ENCODE measurements at regions not wholly inside any gene's neighbourhood (a gene's known extent, or its start where the extent isn't known, plus 50 kb on each side); places are given as distances from the start of the nearest gene placed in this dataset.
"Not testable (repeated sequence)": the region's sequence is repeated elsewhere in the genome, so short reads cannot be mapped to it uniquely, and the experiment has no call there.

DNA sequence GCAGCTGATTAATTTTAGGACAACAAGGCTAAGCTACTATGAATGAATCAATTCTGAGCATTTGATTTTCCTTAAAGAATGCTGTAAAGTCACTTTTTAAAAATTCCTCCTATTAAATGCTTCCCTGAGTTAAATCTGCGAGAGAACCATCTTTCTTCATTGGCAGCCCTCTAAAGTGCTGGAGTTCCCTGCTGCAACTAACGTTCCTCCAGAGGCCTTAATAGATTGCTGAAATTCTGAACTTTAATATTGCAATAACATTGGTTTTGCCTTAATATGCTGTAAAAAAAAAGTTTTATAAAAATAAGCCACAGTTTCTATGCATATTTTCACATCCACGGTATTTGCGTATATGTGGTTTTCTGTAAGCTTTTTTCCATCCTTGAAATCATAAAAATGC, 298.0 kb upstream of the PIK3R1 start:
- no peak for DNase-seq

DNA sequence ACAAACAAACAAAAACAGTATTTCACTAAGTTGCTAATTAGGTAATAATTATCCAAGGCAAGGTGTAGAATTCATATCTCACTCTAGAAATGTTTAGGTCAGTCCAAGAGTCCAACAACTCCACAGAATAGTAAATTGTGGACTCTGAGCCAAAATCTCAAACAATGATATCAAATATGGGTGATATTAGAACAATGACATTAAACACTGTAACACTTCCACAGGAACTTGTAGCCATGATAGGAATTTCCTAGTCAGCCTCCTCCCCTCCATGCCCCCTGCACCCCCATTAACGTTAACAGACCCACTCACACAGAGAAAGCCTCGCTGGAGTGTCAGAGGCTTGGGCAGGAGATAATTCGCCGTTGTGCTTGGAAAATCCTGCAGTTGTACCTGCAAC, 305.0 kb upstream of the PIK3R1 start:
- DNase-seq = no peak

DNA sequence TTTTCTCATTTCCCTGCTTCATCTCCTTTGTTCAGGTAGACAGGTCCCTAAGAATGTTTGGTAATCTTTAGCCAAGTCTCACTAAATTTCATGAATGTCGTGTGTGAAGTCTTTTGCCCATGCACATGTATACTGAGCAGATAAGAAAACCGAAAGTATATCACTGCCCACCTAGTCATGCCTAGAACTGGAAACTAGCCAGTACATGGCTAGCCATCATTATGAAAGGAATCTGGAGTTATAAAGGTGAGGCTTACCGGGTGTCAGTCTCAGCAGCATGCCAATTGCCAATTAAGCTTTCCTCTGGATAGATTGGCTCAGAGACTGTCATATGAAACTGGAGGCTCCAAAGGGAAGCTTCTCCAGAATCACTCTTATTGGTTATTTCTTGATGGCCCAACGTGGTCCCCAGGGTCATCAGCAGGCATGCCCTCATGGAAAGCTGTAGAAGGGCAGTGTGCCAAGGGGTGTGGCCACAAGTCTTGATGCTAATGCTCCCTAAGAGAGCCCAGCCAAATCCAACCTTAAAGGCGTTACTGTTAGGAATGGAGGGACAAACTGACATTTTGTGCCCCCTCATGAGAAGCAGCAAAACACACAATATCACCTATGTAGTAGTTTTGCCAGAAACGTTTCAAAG, 307.3 kb upstream of the PIK3R1 start:
- DNase-seq = no peak

DNA sequence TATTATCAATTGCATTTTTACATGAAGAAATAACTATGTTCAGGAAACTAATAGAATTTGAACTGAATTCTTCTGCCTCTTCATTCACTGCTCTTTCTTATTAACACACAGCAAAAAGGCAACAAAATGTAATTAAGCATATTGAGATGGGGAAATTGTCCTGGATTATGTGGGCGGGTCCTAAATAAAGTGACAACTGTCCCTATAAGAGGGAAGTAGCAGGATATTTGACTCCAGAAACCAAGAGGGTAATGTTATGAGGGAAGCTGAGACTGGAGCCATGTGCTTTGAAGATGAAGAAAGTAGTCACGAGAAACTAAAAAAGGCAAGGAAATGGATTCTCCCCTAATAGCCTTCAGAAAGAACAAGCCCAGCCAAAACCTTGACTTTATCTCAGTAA, 311.2 kb upstream of the PIK3R1 start:
- no peak for DNase-seq

DNA sequence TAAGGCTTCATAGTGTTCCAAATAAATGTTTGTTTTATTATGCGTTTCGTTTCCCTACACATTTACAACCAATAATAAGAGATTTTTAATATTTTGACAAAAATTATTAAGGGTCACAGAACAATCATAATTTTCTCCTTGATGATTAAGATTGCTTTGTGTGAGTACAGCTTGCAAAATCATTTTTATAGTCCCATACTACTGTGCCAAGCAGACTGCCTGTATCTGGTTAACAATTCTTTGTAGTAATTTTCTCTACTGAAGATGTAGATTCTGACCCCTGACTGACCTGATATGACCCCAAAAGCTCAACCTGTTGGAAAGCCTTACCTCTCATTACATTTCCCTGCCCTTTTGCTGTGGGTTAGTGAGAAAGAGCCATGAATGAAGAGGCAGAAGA, 311.9 kb upstream of the PIK3R1 start:
- no peak for DNase-seq

DNA sequence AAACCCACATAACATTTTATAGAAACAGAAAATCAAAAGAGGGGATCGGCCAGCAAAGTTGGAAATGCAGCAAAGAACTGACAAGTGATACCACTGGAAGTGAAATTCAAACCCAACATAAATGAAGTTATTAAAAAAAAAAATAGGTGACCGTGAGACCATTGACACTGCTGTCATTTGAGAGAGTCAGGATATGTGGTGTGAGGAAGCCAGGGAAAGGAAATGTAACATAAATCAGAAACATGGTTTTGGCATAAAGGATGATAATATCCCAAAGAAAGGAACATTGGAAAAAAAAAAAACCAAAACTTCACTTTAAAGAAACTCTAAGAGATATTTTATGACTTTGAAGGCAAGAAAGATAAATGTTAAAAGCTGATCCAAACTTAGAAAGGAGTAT, 312.4 kb upstream of the PIK3R1 start:
- no peak for DNase-seq

DNA sequence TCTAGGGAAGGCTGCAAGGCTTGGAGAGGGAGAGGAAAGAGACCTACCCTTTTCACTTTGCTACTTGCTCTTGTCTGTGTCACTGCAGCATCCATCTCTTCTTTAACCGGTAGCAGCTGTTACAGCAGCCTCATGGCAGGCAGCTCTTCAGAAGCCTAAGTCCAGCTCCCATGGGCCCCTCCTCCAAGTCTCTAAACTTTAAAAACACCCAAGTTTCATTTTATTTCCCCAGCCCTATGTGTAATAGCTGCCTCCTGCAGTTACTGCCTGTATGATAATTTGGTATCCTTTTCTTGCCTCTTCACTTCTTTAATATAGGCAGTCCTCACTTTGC, 313.1 kb upstream of the PIK3R1 start:
- no peak for DNase-seq

DNA sequence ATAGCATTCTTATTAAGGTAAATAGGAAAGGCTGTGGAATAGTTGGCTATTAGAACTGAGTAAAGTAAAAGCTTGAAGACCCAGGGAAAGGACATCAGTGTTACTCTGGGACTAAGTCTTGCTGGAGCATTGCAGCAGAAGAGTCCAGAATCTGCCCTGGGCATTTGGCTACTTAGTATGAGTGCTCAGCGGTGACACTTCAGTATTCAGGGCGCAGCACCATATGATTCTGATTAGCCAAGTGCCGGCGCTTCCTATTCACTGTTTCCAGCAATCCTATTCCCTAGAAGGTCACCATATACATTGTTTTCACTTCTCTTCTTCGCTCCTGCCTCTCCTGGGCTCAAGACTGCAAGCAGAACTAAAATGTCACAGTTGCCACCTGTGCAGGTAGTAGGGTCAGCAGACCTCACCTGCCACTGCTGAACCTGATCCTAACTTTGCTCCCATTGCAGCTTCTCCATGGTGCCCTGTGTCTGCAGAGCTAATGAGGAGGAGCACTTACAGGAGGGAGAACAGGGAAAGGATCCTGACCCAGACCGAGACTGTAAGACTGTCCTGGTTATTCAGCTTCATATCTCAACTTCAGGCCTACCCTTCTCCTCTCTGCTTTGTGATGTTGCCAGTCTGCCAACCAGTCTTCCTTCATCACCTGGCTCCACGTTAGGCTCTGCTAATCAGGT, 313.6 kb upstream of the PIK3R1 start:
- DNase-seq = no peak

DNA sequence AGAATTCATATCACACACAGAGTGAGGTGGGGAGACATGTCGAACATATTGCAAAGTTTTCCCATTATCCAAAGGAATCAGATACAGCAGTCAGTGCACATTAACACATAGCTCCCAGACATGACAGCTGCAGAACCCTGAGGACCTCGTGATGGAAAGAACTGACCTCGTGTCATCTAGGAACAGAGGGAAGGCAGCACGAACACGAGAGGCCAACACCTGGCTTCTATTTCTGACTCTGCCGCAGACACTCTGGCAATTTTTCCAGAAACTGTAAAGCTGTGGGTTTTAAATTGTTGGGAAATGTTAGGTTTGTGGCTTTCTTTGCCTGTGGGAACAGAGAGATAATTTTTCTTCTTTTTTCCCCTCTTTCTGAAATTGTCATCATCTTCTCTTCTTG, 315.0 kb upstream of the PIK3R1 start:
- DNase-seq = no peak

DNA sequence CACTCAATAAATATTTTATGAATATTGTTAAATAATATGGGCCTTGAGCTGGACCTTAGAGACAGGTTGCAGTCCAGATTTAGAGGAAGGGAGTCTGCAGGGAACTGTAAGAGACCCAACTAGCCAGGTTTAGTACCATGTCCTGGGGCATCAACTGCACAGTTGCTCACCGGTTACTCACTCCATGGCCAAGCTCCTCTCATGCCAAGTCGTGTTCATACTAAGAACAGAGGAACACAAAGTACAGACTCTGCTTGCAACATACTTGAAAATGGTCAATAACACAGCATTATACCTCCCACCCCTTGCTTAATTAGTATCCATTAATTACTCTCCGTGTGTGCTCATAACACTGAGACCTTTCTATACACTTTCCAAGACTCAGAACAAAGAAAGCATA, 317.6 kb upstream of the PIK3R1 start:
- no peak for DNase-seq

DNA sequence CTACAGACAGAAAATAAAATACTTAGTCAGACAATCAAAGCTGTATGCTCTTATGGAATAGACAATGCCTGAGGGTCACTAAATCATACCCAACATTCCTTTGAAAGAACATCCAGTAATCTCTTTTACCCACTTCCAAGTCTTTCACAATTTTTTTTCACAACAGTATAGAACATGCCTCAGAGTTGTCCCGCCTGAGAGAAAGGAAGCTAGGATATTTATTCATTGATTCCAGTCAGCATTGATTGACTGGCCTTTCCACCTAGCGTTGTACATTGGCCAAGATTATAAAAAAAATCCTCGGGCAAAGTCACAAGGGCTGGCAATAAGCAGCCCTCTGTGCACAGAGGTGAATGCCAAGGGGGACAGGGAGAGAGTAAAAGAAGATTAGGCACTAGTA, 318.1 kb upstream of the PIK3R1 start:
- DNase-seq = no peak

DNA sequence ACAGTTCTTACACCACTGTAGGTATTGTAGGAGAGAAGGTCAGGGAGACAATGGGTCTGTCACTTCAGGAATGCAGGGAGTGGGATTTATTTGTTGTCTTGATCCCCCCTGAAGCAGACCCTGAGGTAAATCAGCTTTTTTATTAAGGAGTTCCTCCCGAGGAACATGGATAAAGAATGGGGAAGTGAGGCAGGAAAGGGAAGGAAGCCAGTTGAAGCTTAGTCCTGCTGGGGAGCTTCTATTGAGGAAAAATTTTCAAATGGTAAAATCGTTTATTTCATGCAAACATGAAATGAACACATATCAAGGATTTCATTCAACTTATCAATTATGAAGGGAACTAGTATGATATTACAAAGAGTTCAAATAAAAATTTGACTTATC, 318.6 kb upstream of the PIK3R1 start:
- no peak for DNase-seq

DNA sequence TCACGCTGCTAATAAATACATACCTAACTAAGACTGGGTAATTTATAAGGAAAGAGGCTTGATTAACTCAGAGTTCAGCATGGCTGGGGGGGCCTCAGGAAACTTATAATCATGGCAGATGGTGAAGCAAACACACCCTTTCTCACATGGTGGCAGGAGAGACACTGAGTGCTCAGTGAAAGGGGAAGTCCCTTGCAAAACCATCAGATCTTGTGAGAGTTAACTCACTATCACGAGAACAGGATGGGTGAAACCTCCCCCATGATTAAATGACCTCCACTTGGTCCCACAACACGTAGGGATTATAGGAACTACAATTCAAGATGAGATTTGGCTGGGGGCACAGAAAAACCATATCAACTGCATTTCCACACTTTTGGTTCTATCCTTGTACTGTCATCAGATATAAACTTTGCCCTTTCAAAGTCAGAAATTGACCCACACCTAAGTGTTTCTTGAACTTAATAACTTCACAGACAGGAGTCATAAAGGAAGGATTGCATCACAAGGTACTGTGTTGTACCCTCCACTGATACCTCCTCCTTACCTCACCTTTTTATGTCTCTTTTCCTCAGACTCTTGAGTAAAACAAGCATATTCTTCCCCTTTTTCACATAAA, 319.1 kb upstream of the PIK3R1 start:
- DNase-seq = no peak

DNA sequence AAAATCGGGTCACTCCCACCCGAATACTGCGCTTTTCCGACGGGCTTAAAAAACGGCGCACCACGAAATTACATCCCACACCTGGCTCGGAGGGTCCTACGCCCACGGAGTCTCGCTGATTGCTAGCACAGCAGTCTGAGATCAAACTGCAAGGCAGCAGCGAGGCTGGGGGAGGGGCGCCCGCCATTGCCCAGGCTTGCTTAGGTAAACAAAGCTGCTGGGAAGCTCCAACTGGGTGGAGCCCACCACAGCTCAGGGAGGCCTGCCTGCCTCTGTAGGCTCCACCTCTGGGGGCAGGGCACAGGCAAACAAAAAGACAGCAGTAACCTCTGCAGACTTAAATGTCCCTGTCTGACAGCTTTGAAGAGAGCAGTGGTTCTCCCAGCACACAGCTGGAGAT, 325.7 kb upstream of the PIK3R1 start:
- DNase-seq = not testable (repeated sequence)

DNA sequence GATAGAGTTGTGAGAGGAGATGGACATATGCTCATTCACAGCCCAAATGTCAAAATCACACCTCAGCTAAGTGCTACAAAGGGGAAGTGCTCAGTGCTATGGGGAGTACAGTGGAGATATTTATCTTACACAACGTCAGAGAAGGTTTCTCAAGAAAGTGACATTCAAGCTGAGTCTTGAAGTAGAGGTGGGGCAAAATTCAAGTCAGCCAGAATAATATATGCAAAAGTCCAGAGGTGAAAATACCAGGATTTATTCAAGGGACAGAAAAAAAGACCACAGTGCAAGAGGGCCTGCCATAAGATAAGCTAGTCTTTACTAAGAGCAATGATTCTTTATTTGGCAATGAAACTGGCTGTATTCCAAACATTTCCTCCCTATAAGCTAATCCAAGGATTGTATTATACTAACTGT, 327.8 kb upstream of the PIK3R1 start:
- DNase-seq = no peak

DNA sequence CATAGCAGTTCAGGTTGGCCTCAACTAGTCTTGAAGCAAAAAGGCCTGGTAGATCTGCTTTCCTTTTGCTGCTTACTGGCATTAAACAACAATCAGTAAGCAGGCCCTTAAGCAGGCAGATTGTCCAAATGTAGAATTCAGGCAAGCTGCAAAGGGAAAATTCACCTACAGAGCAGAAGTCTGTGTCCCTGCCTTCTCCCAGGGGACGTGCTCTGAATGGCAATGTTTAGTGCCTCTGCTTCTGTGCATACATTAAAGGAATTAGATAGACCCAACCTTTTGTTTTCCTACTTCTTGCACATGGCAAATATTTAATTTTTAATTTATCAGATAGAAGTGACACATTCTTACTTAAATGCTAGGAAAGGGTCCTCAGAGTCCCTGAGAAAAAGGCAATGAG, 328.8 kb upstream of the PIK3R1 start:
- DNase-seq = no peak

DNA sequence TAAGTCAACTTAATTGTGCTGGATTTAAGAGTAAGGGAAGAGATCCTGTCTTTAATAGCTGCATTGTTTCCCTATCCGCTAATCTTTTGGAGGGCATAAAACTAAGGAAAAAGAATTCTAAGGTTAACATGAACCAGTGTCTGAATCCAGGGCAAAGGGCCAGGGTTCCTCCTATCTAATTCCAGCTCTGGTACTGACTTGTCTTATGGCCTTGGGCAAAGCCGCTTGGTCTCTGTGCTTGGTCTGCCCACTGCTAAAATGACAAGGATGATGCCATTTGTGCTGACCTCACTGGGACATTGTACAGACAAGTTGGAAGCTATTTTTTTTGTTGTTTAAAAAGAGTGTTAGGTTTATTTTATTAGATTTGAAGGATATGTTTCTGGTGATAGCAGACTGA, 334.7 kb upstream of the PIK3R1 start:
- DNase-seq = no peak

DNA sequence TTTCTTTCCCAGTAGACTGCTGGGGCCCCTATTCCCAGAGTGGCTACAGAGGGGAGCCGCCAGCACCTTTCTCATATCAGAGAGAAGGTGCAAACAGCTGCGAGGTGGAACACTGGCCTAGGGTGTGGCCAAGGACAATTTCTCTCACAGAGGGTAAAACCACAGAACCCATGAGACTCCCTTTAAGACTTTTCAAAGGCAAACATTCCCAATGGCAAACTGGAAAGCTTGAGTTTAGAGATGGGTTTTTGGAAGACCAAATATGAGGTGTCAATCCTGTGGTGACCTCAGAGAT, 335.1 kb upstream of the PIK3R1 start:
- no peak for DNase-seq

DNA sequence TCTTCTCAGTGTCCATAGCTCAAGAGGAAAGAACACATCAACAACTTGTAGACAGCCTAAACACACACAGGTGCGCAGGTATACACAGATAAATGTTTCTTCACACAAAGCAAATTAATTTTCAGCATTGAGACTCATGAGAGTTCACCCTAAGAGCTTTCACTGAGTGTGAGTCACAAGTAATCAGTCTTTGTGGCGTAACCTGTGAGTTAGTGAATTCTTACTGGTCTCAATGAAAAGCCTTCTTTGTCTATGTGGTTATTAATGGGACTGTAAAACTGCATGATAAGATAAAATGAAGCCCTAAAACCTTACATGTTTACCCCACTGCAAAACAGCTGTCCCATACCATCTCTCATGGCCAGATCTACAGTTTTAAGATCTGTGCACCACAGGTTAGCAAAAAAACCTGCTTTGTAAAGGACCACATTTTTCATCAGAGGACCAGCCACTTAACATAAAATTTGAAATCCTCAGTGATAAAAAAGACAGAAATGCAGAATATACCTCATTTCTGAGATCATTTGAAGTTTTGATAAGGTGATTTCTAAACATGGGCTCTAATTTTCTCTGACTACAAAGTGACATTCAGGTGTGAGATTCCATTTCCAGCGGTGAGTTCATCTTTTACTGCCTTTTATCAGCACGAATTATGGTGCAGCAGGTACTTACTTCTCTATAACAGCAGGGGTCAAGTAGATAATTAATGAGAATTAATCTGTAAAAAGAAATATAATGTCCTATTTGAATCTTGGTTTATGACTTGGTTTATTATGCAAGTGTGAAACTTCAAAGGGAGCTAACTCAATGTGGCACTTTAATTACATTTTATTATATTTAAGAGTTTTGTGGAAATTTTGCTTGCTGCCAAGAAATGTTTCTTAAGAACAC, 335.7 kb upstream of the PIK3R1 start:
- no peak for DNase-seq

DNA sequence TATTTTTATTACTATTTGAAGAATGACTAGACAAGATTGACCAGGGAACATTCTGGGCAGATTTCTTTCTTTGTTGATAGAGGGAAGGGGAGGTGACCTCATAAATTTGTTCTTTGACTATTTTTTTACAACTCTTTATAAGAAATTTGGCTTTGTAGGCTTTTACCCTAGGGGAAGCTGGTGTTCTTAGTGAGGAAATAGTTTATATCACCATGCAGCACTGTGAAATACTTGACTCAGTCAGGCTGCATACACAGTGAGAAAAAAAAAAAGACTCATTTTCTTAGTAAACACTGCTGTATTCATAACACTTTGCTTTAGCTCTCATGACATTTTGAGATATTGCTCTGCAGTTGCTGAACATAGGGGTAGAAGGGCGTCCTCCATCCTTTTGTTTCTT, 336.6 kb upstream of the PIK3R1 start:
- DNase-seq = no peak

DNA sequence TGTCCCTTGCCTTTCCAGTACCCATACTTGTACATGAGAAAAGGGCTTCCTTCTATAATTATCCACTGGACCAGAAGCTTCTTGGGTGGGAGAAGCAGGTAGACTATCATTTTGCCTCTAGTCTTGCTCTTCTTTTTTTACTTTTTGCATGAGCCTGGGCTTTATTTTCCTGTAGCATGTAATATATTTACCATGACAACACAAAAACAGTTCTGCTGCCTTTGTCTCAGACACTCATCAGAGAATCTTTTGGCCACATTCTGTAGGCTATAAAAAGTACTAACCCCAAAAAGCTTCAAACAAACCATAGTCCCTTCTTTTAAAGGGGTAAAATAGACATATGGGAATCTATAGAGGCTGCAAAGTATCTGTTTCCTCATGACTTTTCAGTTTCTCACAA, 339.2 kb upstream of the PIK3R1 start:
- no peak for DNase-seq

DNA sequence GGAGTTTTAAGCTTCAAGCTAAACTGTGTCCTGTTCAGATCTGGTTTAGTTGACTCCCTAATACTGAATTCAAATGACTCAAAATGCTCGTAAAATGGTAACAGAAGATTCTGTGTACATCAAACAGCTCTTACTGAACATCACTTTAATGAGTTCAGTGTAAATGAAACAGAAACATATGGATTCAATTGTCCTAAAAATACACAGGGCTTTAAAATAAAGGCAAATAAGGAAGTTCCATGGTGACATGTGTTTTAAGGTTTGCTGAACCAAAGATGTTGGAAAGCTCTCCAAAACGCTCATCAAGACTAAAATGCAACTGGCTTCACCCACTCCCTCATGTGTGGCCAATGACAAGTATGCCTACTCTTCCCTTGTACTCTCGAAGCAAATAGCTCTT, 340.0 kb upstream of the PIK3R1 start:
- DNase-seq = no peak

DNA sequence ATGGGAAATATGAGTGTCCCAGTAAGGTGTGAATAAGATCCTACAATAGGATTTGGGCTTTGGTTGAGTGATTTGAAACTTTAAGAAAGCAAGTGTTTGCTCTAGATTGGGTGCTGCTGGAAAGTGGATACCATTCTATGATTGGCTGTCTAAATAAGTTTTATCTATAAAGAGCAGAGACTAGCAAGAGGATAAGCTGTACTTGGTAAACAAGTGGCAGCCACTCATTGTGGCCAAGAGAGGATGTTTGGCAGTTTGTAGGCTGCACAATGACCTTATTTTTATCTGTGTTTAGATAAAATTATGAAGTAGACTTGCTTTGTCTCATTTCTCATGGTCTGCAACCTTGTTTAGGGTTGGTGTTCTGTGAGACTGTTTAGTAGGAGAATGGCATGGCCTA, 341.6 kb upstream of the PIK3R1 start:
- DNase-seq = no peak

DNA sequence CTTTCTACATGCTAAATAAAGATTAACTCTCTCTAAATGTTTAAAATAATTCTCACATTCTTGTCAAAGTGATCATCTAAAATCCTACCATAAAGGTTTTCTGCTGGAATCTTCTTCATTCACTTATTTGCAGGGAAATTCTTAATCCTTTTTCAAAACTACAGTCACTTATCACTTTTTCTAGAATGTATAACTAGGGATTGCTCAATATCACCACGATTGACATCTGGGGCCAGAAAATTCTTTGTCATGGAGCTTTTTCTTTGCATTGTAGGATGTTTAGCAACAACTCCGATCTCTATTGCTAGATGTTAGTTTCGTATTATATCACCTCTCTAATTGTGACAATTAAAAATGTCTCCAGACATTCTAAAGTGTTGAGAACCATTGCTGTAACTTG, 344.9 kb upstream of the PIK3R1 start:
- no peak for DNase-seq

Data from NCI-H146 (cell line).